ENCODE measurements at regions not wholly inside any gene's neighbourhood (a gene's known extent, or its start where the extent isn't known, plus 50 kb on each side); places are given as distances from the start of the nearest gene placed in this dataset.

GRCh38 chr9:13919401-13919800 lies 394.5 kb downstream of the NFIB start:
- Histone ChIP-seq H3K27me3 (ENCODE audit: control insufficient read depth, extremely low read depth, insufficient read depth, low read length) (no peaks in the 10 kb centered on the region), H3K9me1 (ENCODE audit: control insufficient read depth, extremely low read depth, insufficient read depth, low read length) (no peaks in the 10 kb centered on the region), H3K79me2 (ENCODE audit: control insufficient read depth, insufficient read depth, low read length) (no peaks in the 10 kb centered on the region), H3K27ac (ENCODE audit: control insufficient read depth, insufficient read depth, low read length) (no peak overlapping the region), H3K4me3 (ENCODE audit: control insufficient read depth in 2 of 3, extremely low read depth in 1 of 3, insufficient read depth in 2 of 3, low read depth in 1 of 3, low read length in 3 of 3) (no peak overlapping the region), H3K4me1 (ENCODE audit: control insufficient read depth, extremely low read depth, insufficient read depth, low read length) (no peaks in the 10 kb centered on the region), H3K36me3 (ENCODE audit: control insufficient read depth in 2 of 2, extremely low read depth in 1 of 2, insufficient read depth in 2 of 2, low read length in 2 of 2) (no peaks in the 10 kb centered on the region), H3K9me3 (ENCODE audit: control insufficient read depth, low read depth, low read length) (no peaks in the 10 kb centered on the region), H2AFZ (ENCODE audit: control insufficient read depth, low read length) (no peak overlapping the region), H4K20me1 (ENCODE audit: control insufficient read depth, extremely low read depth, insufficient read depth, low read length) (no peaks in the 10 kb centered on the region), H3K4me2 (ENCODE audit: control insufficient read depth, extremely low read depth, insufficient read depth, low read depth, low read length) (no peak overlapping the region), H3K9ac (ENCODE audit: control insufficient read depth, extremely low read depth, insufficient read depth, low read length) (no peak overlapping the region)
- TF ChIP-seq EZH2 (IDR thresholded peaks at IDR 0.05; ENCODE audit: low read length) (no peak), CTCF (optimal IDR thresholded peaks at IDR 0.05 in 1 of 3, IDR thresholded peaks at IDR 0.05 in 1 of 3, conservative IDR thresholded peaks at IDR 0.05 in 1 of 3; ENCODE audit: extremely low read depth in 1 of 3, insufficient read depth in 2 of 3, low read length in 3 of 3) (no peak)
- dilution Hi-C loops (cut with MboI; ENCODE audit: extremely low pct_ligation_motif_present, low sequenced_read_pairs), result no loop called here
- DNase-seq (ENCODE audit: low read depth, low spot score), result no peak
- no peak for FAIRE-seq

GRCh38 chr9:13917534-13917933 lies 396.4 kb downstream of the NFIB start:
- H3K27me3 ChIP-seq (ENCODE audit: control insufficient read depth, extremely low read depth, insufficient read depth, low read length), result no peaks in the 10 kb centered on the region
- no peak overlapping the region for H3K27ac ChIP-seq (ENCODE audit: control insufficient read depth, insufficient read depth, low read length)
- H2AFZ ChIP-seq (ENCODE audit: control insufficient read depth, low read length), result no peak overlapping the region
- no peaks in the 10 kb centered on the region for H3K79me2 ChIP-seq (ENCODE audit: control insufficient read depth, insufficient read depth, low read length)
- no peaks in the 10 kb centered on the region for H3K9me1 ChIP-seq (ENCODE audit: control insufficient read depth, extremely low read depth, insufficient read depth, low read length)
- H3K4me3 ChIP-seq (ENCODE audit: control insufficient read depth in 2 of 3, extremely low read depth in 1 of 3, insufficient read depth in 2 of 3, low read depth in 1 of 3, low read length in 3 of 3), result no peak overlapping the region
- H4K20me1 ChIP-seq (ENCODE audit: control insufficient read depth, extremely low read depth, insufficient read depth, low read length), result no peaks in the 10 kb centered on the region
- no peaks in the 10 kb centered on the region for H3K36me3 ChIP-seq (ENCODE audit: control insufficient read depth in 2 of 2, extremely low read depth in 1 of 2, insufficient read depth in 2 of 2, low read length in 2 of 2)
- DNase-seq (ENCODE audit: low read depth, low spot score), result no peak
- no peak overlapping the region for H3K9ac ChIP-seq (ENCODE audit: control insufficient read depth, extremely low read depth, insufficient read depth, low read length)
- dilution Hi-C loops (cut with MboI; ENCODE audit: extremely low pct_ligation_motif_present, low sequenced_read_pairs), result no loop called here
- no peaks in the 10 kb centered on the region for H3K4me1 ChIP-seq (ENCODE audit: control insufficient read depth, extremely low read depth, insufficient read depth, low read length)
- no peak overlapping the region for H3K4me2 ChIP-seq (ENCODE audit: control insufficient read depth, extremely low read depth, insufficient read depth, low read depth, low read length)
- no peak for TF ChIP-seq EZH2 (IDR thresholded peaks at IDR 0.05; ENCODE audit: low read length)
- no peak for TF ChIP-seq CTCF (optimal IDR thresholded peaks at IDR 0.05 in 1 of 3, IDR thresholded peaks at IDR 0.05 in 1 of 3, conservative IDR thresholded peaks at IDR 0.05 in 1 of 3; ENCODE audit: extremely low read depth in 1 of 3, insufficient read depth in 2 of 3, low read length in 3 of 3)
- H3K9me3 ChIP-seq (ENCODE audit: control insufficient read depth, low read depth, low read length), result no peaks in the 10 kb centered on the region
- FAIRE-seq, result no peak

All from keratinocyte (primary cell).